ENCODE measurements at regions not wholly inside any gene's neighbourhood (a gene's known extent, or its start where the extent isn't known, plus 50 kb on each side); places are given as distances from the start of the nearest gene placed in this dataset.

GRCh38 chr9:1535599-1535998 lies 479.5 kb upstream of the SMARCA2 start:
- Mint-ChIP-seq H3K9me3 (peaks cover 2% of the 10 kb centered on the region), H3K27ac (no peak overlapping the region), H3K4me3 (no peak overlapping the region), H3K4me1 (ENCODE audit: low read depth) (no peaks in the 10 kb centered on the region), H3K27me3 (no peaks in the 10 kb centered on the region), H3K36me3 (ENCODE audit: low read depth) (no peaks in the 10 kb centered on the region)
- no peaks in the 10 kb centered on the region for H3K4me1 ChIP-seq (ENCODE audit: insufficient read depth, low read length)
- ATAC-seq (ENCODE audit: poor library complexity) (no peak), DNase-seq (no peak)
- intact Hi-C loops (cut with DNase I, micrococcal nuclease), result no loop called here
- TF ChIP-seq CTCF (IDR thresholded peaks at IDR 0.05), result no peak
- no peak overlapping the region for H3K27ac ChIP-seq (ENCODE audit: low read depth in 1 of 2, low read length in 2 of 2)
- CTCF ChIA-PET, result no interaction called here
- no peak overlapping the region for H3K4me3 ChIP-seq (ENCODE audit: low read length)
- H3K36me3 ChIP-seq (ENCODE audit: insufficient read depth, low read length), result no peaks in the 10 kb centered on the region
- POLR2A ChIA-PET, result no interaction called here
- no peaks in the 10 kb centered on the region for H3K27me3 ChIP-seq (ENCODE audit: control insufficient read depth in 1 of 2, insufficient read depth in 2 of 2, low read length in 2 of 2)
- no peaks in the 10 kb centered on the region for H3K9me3 ChIP-seq (ENCODE audit: control insufficient read depth in 1 of 2, insufficient read depth in 1 of 2, low read length in 2 of 2)

GRCh38 chr9:1536522-1537170 lies 478.5 kb upstream of the SMARCA2 start:
- no peak for ATAC-seq (ENCODE audit: poor library complexity)
- Histone ChIP-seq H3K9me3 (ENCODE audit: control insufficient read depth in 1 of 2, insufficient read depth in 1 of 2, low read length in 2 of 2) (no peaks in the 10 kb centered on the region), H3K4me3 (ENCODE audit: low read length) (no peak overlapping the region), H3K27ac (ENCODE audit: low read depth in 1 of 2, low read length in 2 of 2) (no peak overlapping the region), H3K4me1 (ENCODE audit: insufficient read depth, low read length) (no peaks in the 10 kb centered on the region), H3K36me3 (ENCODE audit: insufficient read depth, low read length) (no peaks in the 10 kb centered on the region), H3K27me3 (ENCODE audit: control insufficient read depth in 1 of 2, insufficient read depth in 2 of 2, low read length in 2 of 2) (no peaks in the 10 kb centered on the region)
- TF ChIP-seq CTCF (IDR thresholded peaks at IDR 0.05), result no peak
- Mint-ChIP-seq H3K9me3 (peaks cover 2% of the 10 kb centered on the region), H3K4me1 (ENCODE audit: low read depth) (no peaks in the 10 kb centered on the region), H3K27ac (no peak overlapping the region), H3K27me3 (no peaks in the 10 kb centered on the region), H3K4me3 (no peak overlapping the region), H3K36me3 (ENCODE audit: low read depth) (no peaks in the 10 kb centered on the region)
- POLR2A ChIA-PET, result no interaction called here
- DNase-seq, result no peak
- CTCF ChIA-PET, result no interaction called here
- intact Hi-C loops (cut with DNase I, micrococcal nuclease), result no loop called here

GRCh38 chr9:1538301-1538700 lies 476.8 kb upstream of the SMARCA2 start:
- H3K4me1 ChIP-seq (ENCODE audit: insufficient read depth, low read length), result no peaks in the 10 kb centered on the region
- CTCF ChIA-PET, result no interaction called here
- no peak overlapping the region for H3K4me3 ChIP-seq (ENCODE audit: low read length)
- Mint-ChIP-seq H3K27ac (no peak overlapping the region), H3K27me3 (no peaks in the 10 kb centered on the region), H3K36me3 (ENCODE audit: low read depth) (no peaks in the 10 kb centered on the region), H3K4me1 (ENCODE audit: low read depth) (no peaks in the 10 kb centered on the region), H3K4me3 (no peak overlapping the region), H3K9me3 (peaks cover 2% of the 10 kb centered on the region)
- ATAC-seq (ENCODE audit: poor library complexity), result no peak
- POLR2A ChIA-PET, result no interaction called here
- no peaks in the 10 kb centered on the region for H3K36me3 ChIP-seq (ENCODE audit: insufficient read depth, low read length)
- no peak for DNase-seq
- no peaks in the 10 kb centered on the region for H3K9me3 ChIP-seq (ENCODE audit: control insufficient read depth in 1 of 2, insufficient read depth in 1 of 2, low read length in 2 of 2)
- H3K27me3 ChIP-seq (ENCODE audit: control insufficient read depth in 1 of 2, insufficient read depth in 2 of 2, low read length in 2 of 2), result no peaks in the 10 kb centered on the region
- intact Hi-C loops (cut with DNase I, micrococcal nuclease), result no loop called here
- H3K27ac ChIP-seq (ENCODE audit: low read depth in 1 of 2, low read length in 2 of 2), result no peak overlapping the region
- TF ChIP-seq CTCF (IDR thresholded peaks at IDR 0.05), result no peak
